ENCODE measurements at regions not wholly inside any gene's neighbourhood (a gene's known extent, or its start where the extent isn't known, plus 50 kb on each side); places are given as distances from the start of the nearest gene placed in this dataset.

GRCh38 chr13:109870274-109870673, 83.9 kb upstream of the IRS2 start:
- DNase-seq (ENCODE audit: low read depth, low spot score) = no peak
- Histone ChIP-seq H3K27me3 (ENCODE audit: control insufficient read depth, insufficient read depth, low read length) (no peaks in the 10 kb centered on the region), H3K27ac (ENCODE audit: low read depth, low read length) (no peak overlapping the region), H3K9me3 (ENCODE audit: control insufficient read depth, insufficient read depth, low read length) (no peaks in the 10 kb centered on the region), H3K4me3 (ENCODE audit: low read depth, low read length) (no peak overlapping the region; the same call in 1 of the 2 replicates)
- ChIA-PET CTCF (interaction anchor here (1.0 kb wide), 1 partner anchor 9 kb away, joined by 3 read pairs; no protein-coding TSS in a partner anchor), POLR2A (no interaction called here)
- TF ChIP-seq, protein P1, sequence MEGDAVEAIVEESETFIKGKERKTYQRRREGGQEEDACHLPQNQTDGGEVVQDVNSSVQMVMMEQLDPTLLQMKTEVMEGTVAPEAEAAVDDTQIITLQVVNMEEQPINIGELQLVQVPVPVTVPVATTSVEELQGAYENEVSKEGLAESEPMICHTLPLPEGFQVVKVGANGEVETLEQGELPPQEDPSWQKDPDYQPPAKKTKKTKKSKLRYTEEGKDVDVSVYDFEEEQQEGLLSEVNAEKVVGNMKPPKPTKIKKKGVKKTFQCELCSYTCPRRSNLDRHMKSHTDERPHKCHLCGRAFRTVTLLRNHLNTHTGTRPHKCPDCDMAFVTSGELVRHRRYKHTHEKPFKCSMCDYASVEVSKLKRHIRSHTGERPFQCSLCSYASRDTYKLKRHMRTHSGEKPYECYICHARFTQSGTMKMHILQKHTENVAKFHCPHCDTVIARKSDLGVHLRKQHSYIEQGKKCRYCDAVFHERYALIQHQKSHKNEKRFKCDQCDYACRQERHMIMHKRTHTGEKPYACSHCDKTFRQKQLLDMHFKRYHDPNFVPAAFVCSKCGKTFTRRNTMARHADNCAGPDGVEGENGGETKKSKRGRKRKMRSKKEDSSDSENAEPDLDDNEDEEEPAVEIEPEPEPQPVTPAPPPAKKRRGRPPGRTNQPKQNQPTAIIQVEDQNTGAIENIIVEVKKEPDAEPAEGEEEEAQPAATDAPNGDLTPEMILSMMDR (IDR thresholded peaks at IDR 0.05; ENCODE audit: low read depth, low read length) = no peak

GRCh38 chr13:109869312-109870237, 83.2 kb upstream of the IRS2 start:
- POLR2A ChIA-PET = no interaction called here
- no peaks in the 10 kb centered on the region for H3K9me3 ChIP-seq (ENCODE audit: control insufficient read depth, insufficient read depth, low read length)
- TF ChIP-seq, protein P1 (IDR thresholded peaks at IDR 0.05; ENCODE audit: low read depth, low read length) = peak; percentile 39
- H3K27me3 ChIP-seq (ENCODE audit: control insufficient read depth, insufficient read depth, low read length) = no peaks in the 10 kb centered on the region
- H3K27ac ChIP-seq (ENCODE audit: low read depth, low read length) = no peak overlapping the region
- peak overlapping the region; percentile 52 for H3K4me3 ChIP-seq (ENCODE audit: low read depth, low read length)
- CTCF ChIA-PET = interaction anchor here (1.0 to 1.2 kb wide), 2 partner anchors 8 kb away, joined by 3 read pairs; no protein-coding TSS in a partner anchor
- DNase-seq (ENCODE audit: low read depth, low spot score) = peak; percentile 20

GRCh38 chr13:109868578-109869311, 82.4 kb upstream of the IRS2 start:
- DNase-seq (ENCODE audit: low read depth, low spot score) = no peak
- TF ChIP-seq, protein P1 (IDR thresholded peaks at IDR 0.05; ENCODE audit: low read depth, low read length) = no peak
- ChIA-PET POLR2A (no interaction called here), CTCF (interaction anchor here (1.2 kb wide), 1 partner anchor 8 kb away, joined by 3 read pairs; no protein-coding TSS in a partner anchor)
- H3K4me3 ChIP-seq (ENCODE audit: low read depth, low read length) = no peak overlapping the region
- no peaks in the 10 kb centered on the region for H3K9me3 ChIP-seq (ENCODE audit: control insufficient read depth, insufficient read depth, low read length)
- no peaks in the 10 kb centered on the region for H3K27me3 ChIP-seq (ENCODE audit: control insufficient read depth, insufficient read depth, low read length)
- H3K27ac ChIP-seq (ENCODE audit: low read depth, low read length) = no peak overlapping the region

DNA sequence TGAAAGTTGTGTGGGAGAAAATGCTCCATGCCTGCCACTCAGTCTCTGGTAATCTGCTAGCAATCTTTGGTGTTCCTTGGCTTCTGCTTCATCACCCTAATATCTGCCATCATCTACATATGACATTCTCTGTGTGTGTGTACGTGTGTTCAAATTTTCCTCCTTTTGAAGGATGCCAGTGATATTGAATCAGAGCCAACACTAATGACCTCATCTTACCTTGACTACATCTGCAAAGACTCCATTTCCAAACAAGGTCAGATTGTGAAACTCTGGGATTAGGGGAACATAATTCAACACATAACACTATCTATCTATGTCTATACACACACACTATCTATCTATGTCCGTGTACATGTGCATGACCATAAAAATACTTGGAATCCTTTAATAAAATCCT, 81.4 kb upstream of the IRS2 start:
- ChIA-PET POLR2A (no interaction called here), CTCF (no interaction called here)
- no peak for DNase-seq (ENCODE audit: low read depth, low spot score)
- Histone ChIP-seq H3K27ac (ENCODE audit: low read depth, low read length) (no peak overlapping the region), H3K4me3 (ENCODE audit: low read depth, low read length) (no peak overlapping the region), H3K27me3 (ENCODE audit: control insufficient read depth, insufficient read depth, low read length) (no peaks in the 10 kb centered on the region), H3K9me3 (ENCODE audit: control insufficient read depth, insufficient read depth, low read length) (no peaks in the 10 kb centered on the region)
- TF ChIP-seq, protein P1 (IDR thresholded peaks at IDR 0.05; ENCODE audit: low read depth, low read length) = no peak
